ENCODE measurements at regions not wholly inside any gene's neighbourhood (a gene's known extent, or its start where the extent isn't known, plus 50 kb on each side); places are given as distances from the start of the nearest gene placed in this dataset.

DNA sequence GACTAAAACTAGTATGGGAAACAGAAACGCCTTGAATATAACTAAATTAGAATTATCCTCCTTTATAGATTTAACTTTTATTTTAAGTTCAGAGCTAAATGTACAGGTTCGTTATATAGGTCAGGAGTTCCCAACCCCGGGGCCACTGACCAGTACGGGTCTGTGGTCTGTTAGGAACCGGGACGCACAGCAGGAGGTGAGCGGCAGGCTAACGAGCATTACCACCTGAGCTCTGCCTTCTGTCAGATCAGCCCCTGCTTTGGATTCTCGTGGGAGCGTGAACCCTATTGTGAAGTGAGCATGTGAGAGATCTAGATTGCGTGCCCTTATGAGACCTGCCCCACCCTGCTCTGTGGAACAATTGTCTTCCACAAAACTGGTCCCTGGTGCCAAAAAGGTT is 51.0 kb downstream of the FAT4 start:
- in situ Hi-C loops (cut with HindIII; ENCODE audit: low sequenced_read_pairs) = no loop called here

GRCh38 chr4:125368146-125368545 is 53.4 kb downstream of the FAT4 start:
- in situ Hi-C loops (cut with HindIII; ENCODE audit: low sequenced_read_pairs) = no loop called here

DNA sequence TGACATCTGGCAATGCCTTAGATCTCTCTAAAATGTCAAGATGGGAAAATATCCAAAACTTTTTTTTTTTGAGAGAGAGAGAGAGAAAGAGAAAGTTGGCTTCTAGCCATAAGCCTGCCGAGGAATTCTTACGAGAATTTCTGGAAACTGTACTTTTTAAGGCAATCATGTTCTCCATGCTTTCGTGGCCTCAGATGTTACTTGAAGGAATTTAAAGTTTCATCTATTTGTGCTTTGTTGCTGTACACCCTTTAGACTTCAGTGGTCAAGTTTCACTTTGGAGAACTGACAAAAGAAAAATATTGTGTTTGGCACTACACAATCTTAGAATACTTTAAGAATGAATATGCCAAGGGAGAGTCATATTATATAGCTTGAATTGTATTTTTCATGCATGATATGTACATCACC is 53.9 kb downstream of the FAT4 start:
- in situ Hi-C loops (cut with HindIII; ENCODE audit: low sequenced_read_pairs) = no loop called here

- in situ Hi-C loops (cut with HindIII; ENCODE audit: low sequenced_read_pairs) = no loop called here
These were observed 54.3 kb downstream of the FAT4 start for GRCh38 chr4:125369098-125369497.

GRCh38 chr4:125370478-125370877 is 55.7 kb downstream of the FAT4 start:
- in situ Hi-C loops (cut with HindIII; ENCODE audit: low sequenced_read_pairs) = no loop called here

- in situ Hi-C loops (cut with HindIII; ENCODE audit: low sequenced_read_pairs) = no loop called here
These were observed 68.2 kb downstream of the FAT4 start for GRCh38 chr4:125382995-125383394.

DNA sequence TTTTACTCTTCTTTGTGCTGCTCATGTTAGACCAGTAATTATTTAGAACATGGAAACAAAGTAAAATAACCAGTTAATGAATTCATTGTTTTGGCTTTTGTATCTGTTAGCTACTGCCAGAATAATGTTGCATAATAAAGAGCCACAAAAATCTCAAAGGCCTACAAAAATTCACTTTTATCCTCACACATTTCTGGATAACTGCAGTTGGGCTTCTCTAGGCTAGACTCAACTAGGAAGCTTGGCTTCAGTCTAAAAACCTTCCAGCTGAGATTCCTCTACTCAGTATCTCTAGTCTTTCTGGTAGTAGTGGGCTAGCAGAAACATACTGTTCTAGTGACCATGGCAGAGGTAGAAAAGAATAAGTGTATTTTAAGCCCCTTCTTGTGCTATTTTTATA is 73.0 kb downstream of the FAT4 start:
- in situ Hi-C loops (cut with HindIII; ENCODE audit: low sequenced_read_pairs) = no loop called here

DNA sequence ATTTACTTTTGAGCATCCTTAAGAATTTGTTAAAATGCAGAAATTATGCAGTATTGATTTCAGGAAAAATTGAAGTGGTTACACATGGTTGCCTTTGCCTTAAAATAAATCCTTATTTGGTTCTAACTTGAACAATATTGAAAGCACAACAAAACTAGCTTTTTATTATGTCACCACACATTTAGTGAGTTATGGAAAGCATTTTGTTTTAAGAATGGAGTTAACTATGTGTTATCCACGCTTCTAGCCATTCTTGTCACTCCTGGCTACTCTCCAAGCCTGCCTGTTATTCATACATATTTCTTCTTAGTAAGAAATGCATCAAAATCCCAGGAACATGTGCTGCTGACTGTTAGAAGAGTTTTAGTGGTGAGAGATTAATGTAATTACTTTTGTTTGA is 73.9 kb downstream of the FAT4 start:
- in situ Hi-C loops (cut with HindIII; ENCODE audit: low sequenced_read_pairs) = no loop called here

- in situ Hi-C loops (cut with HindIII; ENCODE audit: low sequenced_read_pairs) = no loop called here
These were observed 75.0 kb downstream of the FAT4 start for GRCh38 chr4:125389713-125390112.

DNA sequence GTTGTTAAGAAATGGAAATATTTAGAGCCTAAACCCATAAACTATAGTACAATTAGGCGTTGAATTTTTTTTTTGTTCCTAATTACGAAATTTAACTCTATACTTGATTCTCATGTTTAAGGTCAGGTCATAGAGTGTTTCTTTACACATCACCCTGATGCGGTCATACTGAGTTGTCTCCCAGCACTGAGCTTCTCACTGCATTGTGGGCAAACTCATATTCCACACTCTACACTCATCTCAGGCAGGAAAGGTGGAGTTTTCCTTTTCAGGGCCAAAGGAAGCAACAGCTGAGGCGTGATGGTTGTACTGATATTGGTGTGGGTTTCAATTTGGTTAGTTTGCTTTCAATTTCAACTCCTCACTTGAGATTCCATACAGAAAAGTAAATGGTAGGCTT is 75.4 kb downstream of the FAT4 start:
- in situ Hi-C loops (cut with HindIII; ENCODE audit: low sequenced_read_pairs) = no loop called here

GRCh38 chr4:125390727-125391126 is 76.0 kb downstream of the FAT4 start:
- in situ Hi-C loops (cut with HindIII; ENCODE audit: low sequenced_read_pairs) = no loop called here

- in situ Hi-C loops (cut with HindIII; ENCODE audit: low sequenced_read_pairs) = no loop called here
These were observed 77.9 kb downstream of the FAT4 start for GRCh38 chr4:125392694-125393093.

- in situ Hi-C loops (cut with HindIII; ENCODE audit: low sequenced_read_pairs) = no loop called here
These were observed 79.1 kb downstream of the FAT4 start for GRCh38 chr4:125393825-125394224.

- in situ Hi-C loops (cut with HindIII; ENCODE audit: low sequenced_read_pairs) = no loop called here
These were observed 82.5 kb downstream of the FAT4 start for GRCh38 chr4:125397226-125397625.

DNA sequence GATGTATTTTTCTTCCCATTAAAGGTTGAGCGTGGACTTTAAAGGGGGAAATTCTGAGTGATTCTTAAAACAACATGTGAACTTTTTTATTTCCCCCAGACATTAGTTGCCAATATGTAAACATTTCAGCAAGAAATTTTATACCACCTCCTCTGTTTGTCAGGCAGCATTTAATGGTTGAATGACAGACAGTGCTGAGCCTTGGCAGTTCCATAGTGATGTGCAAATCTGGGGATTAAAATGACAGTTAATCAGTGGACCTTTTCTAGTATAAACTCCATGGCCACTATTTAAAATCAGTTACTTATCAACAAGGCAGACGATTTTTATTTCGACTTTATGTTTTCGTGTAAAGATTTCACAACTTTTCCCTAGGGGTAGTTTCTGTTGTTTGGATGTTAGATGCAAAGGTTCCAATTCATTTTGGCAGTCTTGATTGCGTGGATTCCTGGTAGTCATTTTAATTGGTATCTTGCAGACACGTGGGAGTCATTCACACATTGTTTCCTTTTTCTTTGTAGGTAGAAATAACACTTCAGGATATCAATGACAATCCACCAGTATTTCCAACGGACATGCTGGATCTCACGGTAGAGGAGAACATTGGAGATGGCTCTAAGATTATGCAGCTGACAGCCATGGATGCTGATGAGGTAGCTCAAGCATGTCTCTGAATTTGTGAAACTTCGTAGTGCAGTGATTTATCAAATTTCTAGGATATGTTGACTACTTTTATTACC is 83.7 kb downstream of the FAT4 start:
- in situ Hi-C loops (cut with HindIII; ENCODE audit: low sequenced_read_pairs) = no loop called here

DNA sequence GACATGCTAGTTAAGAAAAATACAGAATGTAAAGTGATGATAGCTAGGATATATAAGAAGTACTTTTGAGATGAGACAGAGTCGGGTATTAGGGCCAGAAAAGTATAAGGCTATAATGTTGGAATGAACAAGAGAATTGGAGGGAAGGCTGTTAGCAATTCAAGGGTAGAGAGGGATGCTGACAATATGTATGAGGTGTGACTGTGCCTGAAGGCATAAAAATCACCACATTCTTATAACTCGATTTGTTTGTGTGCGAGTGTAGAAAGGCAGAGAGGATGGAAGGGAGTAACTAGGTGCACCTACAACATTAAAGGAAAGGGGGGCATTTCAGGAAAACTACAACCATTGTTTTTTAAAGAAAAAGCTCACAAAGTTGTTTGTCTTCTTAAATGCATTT is 86.0 kb downstream of the FAT4 start:
- in situ Hi-C loops (cut with HindIII; ENCODE audit: low sequenced_read_pairs) = no loop called here

GRCh38 chr4:125401784-125402183 is 87.0 kb downstream of the FAT4 start:
- in situ Hi-C loops (cut with HindIII; ENCODE audit: low sequenced_read_pairs) = no loop called here

GRCh38 chr4:125420526-125420925 is 105.8 kb downstream of the FAT4 start:
- in situ Hi-C loops (cut with HindIII; ENCODE audit: low sequenced_read_pairs) = no loop called here

DNA sequence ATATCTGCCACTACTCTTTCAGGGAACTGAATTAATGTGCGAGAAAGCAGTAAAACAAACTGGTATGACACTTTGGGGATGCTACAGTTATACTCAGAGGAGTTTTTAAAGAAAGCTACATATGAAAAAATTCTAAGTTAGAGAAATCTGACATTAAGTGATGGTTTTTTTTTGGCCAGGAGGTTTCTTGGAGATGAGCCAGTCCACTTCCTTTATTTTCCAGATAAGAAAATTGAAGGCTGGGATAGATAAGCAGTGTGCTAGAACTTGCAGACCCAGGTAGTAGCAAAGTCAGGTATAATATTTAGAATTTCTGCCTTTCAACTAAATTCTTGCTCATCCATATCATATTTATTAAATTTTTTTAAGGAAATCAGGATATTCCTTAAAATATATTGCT is 106.8 kb downstream of the FAT4 start:
- in situ Hi-C loops (cut with HindIII; ENCODE audit: low sequenced_read_pairs) = no loop called here

GRCh38 chr4:125423124-125423523 is 108.4 kb downstream of the FAT4 start:
- in situ Hi-C loops (cut with HindIII; ENCODE audit: low sequenced_read_pairs) = no loop called here

DNA sequence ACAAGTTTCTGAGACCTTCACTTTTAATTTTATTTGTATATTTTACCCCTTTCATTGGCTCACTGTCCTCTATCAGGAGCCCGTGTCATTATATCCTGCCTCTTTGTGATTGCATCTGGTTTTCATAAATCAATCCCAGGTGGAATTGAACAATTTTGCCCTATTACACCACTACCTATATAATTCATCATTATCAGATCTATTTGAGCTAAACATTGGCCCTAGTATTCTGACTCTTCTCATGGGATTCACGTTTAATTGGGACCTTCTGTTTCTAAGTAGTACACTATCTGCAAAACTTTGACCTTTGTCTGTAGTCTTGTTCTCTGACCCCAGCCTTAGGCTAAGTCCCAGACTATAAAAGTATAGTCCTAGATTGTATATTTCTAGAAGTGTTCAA is 114.1 kb downstream of the FAT4 start:
- in situ Hi-C loops (cut with HindIII; ENCODE audit: low sequenced_read_pairs) = no loop called here

DNA sequence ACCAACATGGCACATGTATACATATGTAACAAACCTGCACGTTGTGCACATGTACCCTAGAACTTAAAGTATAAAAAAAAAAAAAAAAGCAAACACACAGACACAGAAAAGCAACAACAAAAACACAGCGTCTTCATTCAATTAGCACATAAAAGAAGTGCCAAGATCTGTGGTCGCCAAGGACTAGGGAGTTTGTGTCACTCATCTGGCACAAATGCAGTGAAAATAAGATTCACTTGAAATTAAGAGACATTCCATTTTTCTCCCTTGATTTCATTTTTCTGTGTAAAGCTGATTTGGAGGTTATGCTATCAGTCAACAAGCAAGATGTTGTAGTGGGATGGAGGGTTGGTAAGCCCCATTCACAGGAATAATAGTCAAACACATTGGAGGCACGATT is 115.3 kb downstream of the FAT4 start:
- in situ Hi-C loops (cut with HindIII; ENCODE audit: low sequenced_read_pairs) = no loop called here

DNA sequence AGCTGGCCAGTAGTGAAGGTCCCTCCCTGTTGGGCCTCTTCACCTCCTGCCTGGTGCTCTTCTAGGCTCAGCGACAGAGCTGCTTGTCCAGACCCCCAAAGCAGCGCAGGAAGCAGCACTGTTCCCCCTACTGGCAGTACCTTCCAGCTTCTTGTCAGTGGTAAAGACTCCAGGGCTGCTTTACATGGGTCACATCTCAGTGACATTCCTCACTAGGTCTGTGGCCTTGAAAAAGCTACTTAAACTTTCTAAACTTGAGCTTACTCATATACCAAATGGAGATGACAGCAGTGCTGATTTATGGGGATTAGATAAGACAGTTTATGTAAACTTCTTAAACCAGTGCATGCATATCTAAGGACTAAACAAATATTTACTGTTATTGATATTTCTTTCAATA is 117.3 kb downstream of the FAT4 start:
- in situ Hi-C loops (cut with HindIII; ENCODE audit: low sequenced_read_pairs) = no loop called here

All from endothelial cell of hepatic sinusoid (primary cell).